HL-60 (cell line): ENCODE measurements at regions not wholly inside any gene's neighbourhood (a gene's known extent, or its start where the extent isn't known, plus 50 kb on each side); places are given as distances from the start of the nearest gene placed in this dataset.

Experiments used
- DNase-seq, 2 experiments: peaks; one replicate each; pipeline ENCODE4 v3.0.0-alpha.2; 2010 to 2020; ENCODE audit warnings: low read depth in 1 of 2, low spot score in 1 of 2
- H3K27ac ChIP-seq: fragments of 250-450 bp; sonication (Bioruptor Pico); replicated peaks from 2 replicates; pipeline ENCODE4 v1.5.1; 2020; ENCODE audit warnings: mild to moderate bottlenecking, moderate library complexity
- H3K27me3 ChIP-seq: fragments of 250-450 bp; sonication (Bioruptor Pico); 2 replicates; pipeline ENCODE4 v1.5.1; 2021; ENCODE audit warnings: mild to moderate bottlenecking, moderate library complexity; ENCODE audit not compliant: insufficient read depth, poor library complexity, severe bottlenecking
- H3K4me3 ChIP-seq: replicated peaks from 2 replicates; pipeline ENCODE4 v1.5.1; 2011; ENCODE audit warnings: mild to moderate bottlenecking, control low read depth, low read length; ENCODE audit not compliant: insufficient read depth
- CTCF ChIP-seq: IDR thresholded peaks from one replicate; pipeline ENCODE4 v1.5.1; 2011; ENCODE audit warnings: low read length, control low read depth, inconsistent platforms; ENCODE audit not compliant: insufficient read depth
- GABPA ChIP-seq: IDR thresholded peaks from 2 replicates; pipeline ENCODE4 v1.6.1; 2012; ENCODE audit warnings: low read depth
- POLR2AphosphoS5 ChIP-seq: IDR thresholded peaks from 2 replicates; pipeline ENCODE4 v1.6.1; 2012; ENCODE audit warnings: low read depth
- REST ChIP-seq: IDR thresholded peaks from 2 replicates; pipeline ENCODE4 v1.6.1; 2012; ENCODE audit warnings: low read depth; ENCODE audit not compliant: insufficient replicate concordance
- SPI1 ChIP-seq: IDR thresholded peaks from 2 replicates; pipeline ENCODE4 v1.6.1; 2012; ENCODE audit warnings: low read depth, mild to moderate bottlenecking, borderline replicate concordance

- H3K27ac ChIP-seq, result no peak overlapping the region
- H3K27me3 ChIP-seq, result no peaks in the 10 kb centered on the region
- DNase-seq, result no peak
- TF ChIP-seq POLR2AphosphoS5 (no peak), SPI1 (no peak), CTCF (no peak), REST (no peak), GABPA (no peak)
- H3K4me3 ChIP-seq, result no peak overlapping the region
Measured at GRCh38 chr19:30146346-30146745, 204.3 kb downstream of the URI1 start.

GRCh38 chr19:30148039-30148790 lies 206.2 kb downstream of the URI1 start:
- no peaks in the 10 kb centered on the region for H3K27me3 ChIP-seq
- TF ChIP-seq REST, result no peak
- no peak for TF ChIP-seq CTCF
- no peak for TF ChIP-seq POLR2AphosphoS5
- TF ChIP-seq GABPA, result no peak
- TF ChIP-seq SPI1, result no peak
- no peak overlapping the region for H3K27ac ChIP-seq
- no peak overlapping the region for H3K4me3 ChIP-seq
- no peak for DNase-seq

- H3K4me3 ChIP-seq, result no peak overlapping the region
- TF ChIP-seq POLR2AphosphoS5 (no peak), GABPA (no peak), REST (no peak), SPI1 (no peak), CTCF (no peak)
- H3K27me3 ChIP-seq, result no peaks in the 10 kb centered on the region
- no peak for DNase-seq
- no peak overlapping the region for H3K27ac ChIP-seq
Measured at GRCh38 chr19:30148803-30149202, 206.8 kb downstream of the URI1 start.
